ENCODE measurements at regions not wholly inside any gene's neighbourhood (a gene's known extent, or its start where the extent isn't known, plus 50 kb on each side); places are given as distances from the start of the nearest gene placed in this dataset.

DNA sequence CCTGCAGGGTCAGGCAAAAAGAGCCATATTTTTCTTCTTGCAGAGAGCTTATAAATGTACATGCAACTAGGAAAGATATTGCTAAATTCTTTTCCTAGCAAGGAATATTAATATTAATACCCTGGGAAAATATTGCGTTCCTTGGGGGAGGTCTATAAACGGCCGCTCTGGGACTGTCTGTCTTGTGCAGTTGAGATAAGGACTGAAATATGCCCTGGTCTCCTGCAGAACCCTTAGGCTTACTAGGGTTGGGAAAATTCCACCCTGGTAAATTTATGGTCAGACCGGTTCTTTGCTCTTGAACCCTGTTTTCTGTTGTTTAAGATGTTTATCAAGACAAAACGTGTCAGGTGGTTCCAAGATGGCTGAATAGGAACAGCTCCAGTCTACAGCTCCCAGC lies 121.3 kb upstream of the CARMIL1 start:
- no peak for TF ChIP-seq USF2 (IDR thresholded peaks at IDR 0.05; ENCODE audit: borderline replicate concordance, low read depth, low read length)
- TF ChIP-seq RAD21 (IDR thresholded peaks at IDR 0.05; ENCODE audit: insufficient read depth, low read depth, low read length), result no peak
- TF ChIP-seq FOXM1 (IDR thresholded peaks at IDR 0.05; ENCODE audit: low read depth, low read length), result no peak
- no peak for TF ChIP-seq RUNX3 (IDR thresholded peaks at IDR 0.05; ENCODE audit: low read length)
- TF ChIP-seq POLR2AphosphoS2 (IDR thresholded peaks at IDR 0.05; ENCODE audit: low read depth, low read length), result no peak
- TF ChIP-seq RCOR1 (conservative IDR thresholded peaks at IDR 0.05; ENCODE audit: low read depth, low read length), result no peak
- TF ChIP-seq CHD4 (IDR thresholded peaks at IDR 0.05), result no peak
- no peak for TF ChIP-seq SP1 (IDR thresholded peaks at IDR 0.05; ENCODE audit: low read depth, low read length)
- no peak for TF ChIP-seq ZNF274 (IDR thresholded peaks at IDR 0.05; ENCODE audit: insufficient read depth, insufficient read length)
- no peak for TF ChIP-seq KAT2A (conservative IDR thresholded peaks at IDR 0.05; ENCODE audit: control insufficient read depth, low read depth, low read length)
- no peak for TF ChIP-seq GABPA (IDR thresholded peaks at IDR 0.05; ENCODE audit: low read depth)
- TF ChIP-seq LARP7 (IDR thresholded peaks at IDR 0.05), result no peak
- no peak for TF ChIP-seq HDAC6 (IDR thresholded peaks at IDR 0.05; ENCODE audit: unreplicated experiment)
- TF ChIP-seq TARDBP (IDR thresholded peaks at IDR 0.05; ENCODE audit: borderline replicate concordance), result no peak

Data from GM12878 (cell line).